Sigmoid colon (tissue), 4 donors: ENCODE measurements at regions not wholly inside any gene's neighbourhood (a gene's known extent, or its start where the extent isn't known, plus 50 kb on each side); places are given as distances from the start of the nearest gene placed in this dataset.

Experiments used
- EP300 ChIP-seq, 4 donors: sonication (generic); formaldehyde crosslinking; IDR thresholded peaks; one replicate each; pipeline ENCODE4 v1.6.1; 2017; ENCODE audit warnings: antibody characterized with exemption in 4 of 4
- POLR2AphosphoS5 ChIP-seq, 4 donors: sonication (generic); formaldehyde crosslinking; IDR thresholded peaks; one replicate each; pipeline ENCODE4 v1.6.1; 2017; ENCODE audit warnings: antibody characterized with exemption in 4 of 4

GRCh38 chr1:9435153-9435636, 104.1 kb upstream of the SLC25A33 start:
- TF ChIP-seq EP300 (IDR thresholded peaks at IDR 0.05) (no peak), POLR2AphosphoS5 (IDR thresholded peaks at IDR 0.05) (no peak)
